ENCODE measurements at regions not wholly inside any gene's neighbourhood (a gene's known extent, or its start where the extent isn't known, plus 50 kb on each side); places are given as distances from the start of the nearest gene placed in this dataset.

DNA sequence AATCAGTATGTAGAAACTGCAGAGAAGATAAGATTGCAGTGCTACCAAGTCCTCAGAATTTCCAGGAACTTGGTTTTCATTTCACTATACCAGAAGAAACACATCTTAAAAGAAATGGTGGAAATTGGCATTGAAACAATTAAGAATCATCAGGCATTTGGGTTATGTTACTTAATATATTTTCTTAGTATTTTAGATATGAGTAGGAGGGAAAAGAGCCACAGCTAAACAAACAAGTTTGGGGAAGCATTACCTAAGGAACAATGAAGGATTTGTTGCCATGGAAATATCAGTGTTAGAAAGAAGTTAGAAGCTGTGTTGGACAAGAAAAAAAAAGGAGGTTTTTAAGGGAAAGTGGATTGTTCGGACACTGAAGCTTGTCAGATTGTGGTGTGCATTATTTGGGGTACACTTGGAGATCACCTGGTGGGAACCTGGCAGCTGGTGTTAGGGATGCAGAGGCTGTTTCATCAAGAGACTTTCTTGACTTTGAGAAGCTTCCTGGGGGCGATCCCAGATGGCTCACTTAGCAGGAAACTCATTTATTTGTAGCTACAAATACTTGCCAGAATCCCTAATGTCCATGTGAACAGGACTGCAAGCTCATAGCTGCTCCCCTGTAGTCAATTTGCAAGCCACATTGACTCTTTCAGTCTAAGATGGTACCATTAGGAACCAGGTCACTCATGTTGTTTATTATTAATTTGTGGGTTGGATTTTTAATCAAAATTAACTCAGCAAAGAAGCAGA, 246.7 kb downstream of the RFC3 start:
- Histone ChIP-seq H3K36me3 (ENCODE audit: low read depth, missing control alignments) (no peaks in the 10 kb centered on the region), H3K27me3 (no peaks in the 10 kb centered on the region), H3K9me3 (no peaks in the 10 kb centered on the region), H3K27ac (no peak overlapping the region), H3K4me1 (no peaks in the 10 kb centered on the region), H3K4me3 (no peak overlapping the region)
- intact Hi-C loops (cut with DNase I; ENCODE audit: low total_unique reads): no loop called here
- TF ChIP-seq, protein P1, sequence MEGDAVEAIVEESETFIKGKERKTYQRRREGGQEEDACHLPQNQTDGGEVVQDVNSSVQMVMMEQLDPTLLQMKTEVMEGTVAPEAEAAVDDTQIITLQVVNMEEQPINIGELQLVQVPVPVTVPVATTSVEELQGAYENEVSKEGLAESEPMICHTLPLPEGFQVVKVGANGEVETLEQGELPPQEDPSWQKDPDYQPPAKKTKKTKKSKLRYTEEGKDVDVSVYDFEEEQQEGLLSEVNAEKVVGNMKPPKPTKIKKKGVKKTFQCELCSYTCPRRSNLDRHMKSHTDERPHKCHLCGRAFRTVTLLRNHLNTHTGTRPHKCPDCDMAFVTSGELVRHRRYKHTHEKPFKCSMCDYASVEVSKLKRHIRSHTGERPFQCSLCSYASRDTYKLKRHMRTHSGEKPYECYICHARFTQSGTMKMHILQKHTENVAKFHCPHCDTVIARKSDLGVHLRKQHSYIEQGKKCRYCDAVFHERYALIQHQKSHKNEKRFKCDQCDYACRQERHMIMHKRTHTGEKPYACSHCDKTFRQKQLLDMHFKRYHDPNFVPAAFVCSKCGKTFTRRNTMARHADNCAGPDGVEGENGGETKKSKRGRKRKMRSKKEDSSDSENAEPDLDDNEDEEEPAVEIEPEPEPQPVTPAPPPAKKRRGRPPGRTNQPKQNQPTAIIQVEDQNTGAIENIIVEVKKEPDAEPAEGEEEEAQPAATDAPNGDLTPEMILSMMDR (IDR thresholded peaks at IDR 0.05): no peak
- no peak for TF ChIP-seq POLR2A (IDR thresholded peaks at IDR 0.05)
- no peak for DNase-seq
- WGBS, 2 donors: 69 to 77% methylated on average over 2 of the region's 2 CpGs

DNA sequence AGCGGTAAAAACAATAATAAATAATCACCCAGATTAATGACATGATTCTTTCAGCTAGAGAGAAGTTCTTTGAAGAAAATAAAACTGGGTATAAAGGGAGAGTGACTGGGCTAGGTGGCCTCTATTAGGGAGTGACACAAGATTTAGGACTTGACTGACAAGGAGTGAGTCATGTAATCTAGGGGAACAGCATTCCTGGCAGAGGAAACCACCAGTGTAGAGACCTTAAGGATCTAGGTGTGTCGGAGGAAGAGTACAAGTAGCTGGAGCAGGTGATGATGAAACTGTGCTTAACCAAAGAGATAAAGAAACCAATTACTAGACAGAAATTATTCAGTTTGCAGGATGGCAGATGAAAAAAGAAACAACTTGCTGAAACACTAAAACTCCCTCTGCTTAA, 248.0 kb downstream of the RFC3 start:
- no peaks in the 10 kb centered on the region for H3K27me3 ChIP-seq
- H3K4me1 ChIP-seq: no peaks in the 10 kb centered on the region
- no peak for DNase-seq
- H3K36me3 ChIP-seq (ENCODE audit: low read depth, missing control alignments): no peaks in the 10 kb centered on the region
- intact Hi-C loops (cut with DNase I; ENCODE audit: low total_unique reads): no loop called here
- no peaks in the 10 kb centered on the region for H3K9me3 ChIP-seq
- TF ChIP-seq, protein P1 (IDR thresholded peaks at IDR 0.05): no peak
- TF ChIP-seq POLR2A (IDR thresholded peaks at IDR 0.05): no peak
- H3K27ac ChIP-seq: no peak overlapping the region
- H3K4me3 ChIP-seq: no peak overlapping the region
- WGBS, 2 donors: 90 to 99% methylated on average over 2 of the region's 2 CpGs

DNA sequence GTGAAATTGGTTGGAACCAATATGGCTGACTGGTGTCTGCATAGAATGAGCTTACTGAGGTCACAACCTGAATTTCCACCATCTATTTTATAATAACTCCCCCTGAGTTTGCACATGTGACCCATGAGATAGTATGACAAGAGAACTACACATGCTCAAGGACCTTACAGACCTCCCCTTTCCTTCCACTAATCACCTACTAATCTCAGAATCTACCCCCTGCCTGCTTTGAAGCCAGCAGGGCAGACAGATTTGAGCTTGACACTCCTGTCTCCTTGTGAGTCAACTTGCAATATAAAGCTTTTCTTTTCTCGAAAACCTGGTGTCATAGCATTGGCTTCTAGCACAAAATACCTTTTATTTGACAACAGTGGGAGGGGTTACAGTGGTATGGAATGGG, 248.4 kb downstream of the RFC3 start:
- H3K27me3 ChIP-seq: no peaks in the 10 kb centered on the region
- WGBS, 2 donors: 90 to 100% methylated on average over 1 of the region's 1 CpG
- no peaks in the 10 kb centered on the region for H3K9me3 ChIP-seq
- no peak for TF ChIP-seq POLR2A (IDR thresholded peaks at IDR 0.05)
- TF ChIP-seq, protein P1 (IDR thresholded peaks at IDR 0.05): no peak
- no peak overlapping the region for H3K4me3 ChIP-seq
- intact Hi-C loops (cut with DNase I; ENCODE audit: low total_unique reads): no loop called here
- no peak overlapping the region for H3K27ac ChIP-seq
- DNase-seq: no peak
- H3K36me3 ChIP-seq (ENCODE audit: low read depth, missing control alignments): no peaks in the 10 kb centered on the region
- no peaks in the 10 kb centered on the region for H3K4me1 ChIP-seq

DNA sequence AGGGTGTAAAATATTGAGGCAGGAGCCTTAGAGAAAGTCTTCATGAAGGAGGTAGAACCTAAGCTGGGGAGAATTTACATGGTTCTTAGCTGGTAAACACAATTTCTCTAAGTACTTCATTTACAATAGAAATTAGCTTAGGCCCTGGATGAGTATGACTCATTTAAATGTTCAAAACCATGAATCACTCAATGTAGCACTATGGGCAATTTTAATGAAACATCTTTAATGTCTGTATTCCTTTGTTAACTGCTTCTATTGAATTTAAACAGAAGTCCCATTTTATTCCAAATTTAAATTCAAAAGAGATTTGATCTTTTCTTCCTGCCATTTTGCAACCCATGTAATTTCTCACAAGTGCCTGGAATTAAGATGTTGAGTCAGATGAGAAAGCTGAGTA, 252.1 kb downstream of the RFC3 start:
- Histone ChIP-seq H3K27ac (no peak overlapping the region), H3K9me3 (no peaks in the 10 kb centered on the region), H3K4me1 (no peaks in the 10 kb centered on the region), H3K27me3 (no peaks in the 10 kb centered on the region), H3K4me3 (no peak overlapping the region), H3K36me3 (ENCODE audit: low read depth, missing control alignments) (no peaks in the 10 kb centered on the region)
- TF ChIP-seq, protein P1 (IDR thresholded peaks at IDR 0.05): no peak
- TF ChIP-seq POLR2A (IDR thresholded peaks at IDR 0.05): no peak
- intact Hi-C loops (cut with DNase I; ENCODE audit: low total_unique reads): no loop called here
- no peak for DNase-seq

All from testis (tissue), 2 donors.